HEK293T (cell line): ENCODE measurements at regions not wholly inside any gene's neighbourhood (a gene's known extent, or its start where the extent isn't known, plus 50 kb on each side); places are given as distances from the start of the nearest gene placed in this dataset.

Experiments
- CTCF ChIA-PET: fragments of 350-600 bp; formaldehyde crosslinking; extraction: SDS; loops from one replicate; lab custom pipeline; 2021; ENCODE audit warnings: antibody characterized with exemption, inconsistent platforms; lab: Yijun Ruan, JAX
- POLR2A ChIA-PET: fragments of 350-600 bp; formaldehyde crosslinking; extraction: SDS; loops from one replicate; lab custom pipeline; 2020; ENCODE audit warnings: antibody characterized with exemption, inconsistent platforms; lab: Yijun Ruan, JAX
- DNase-seq: peaks from one replicate; pipeline ENCODE4 v3.0.0; 2012; ENCODE audit warnings: mixed read lengths; ENCODE audit errors: extremely low spot score
- ARNT ChIP-seq: fragments of 450-650 bp; IDR thresholded peaks from 2 replicates; pipeline ENCODE4 v1.6.1; 2017; ENCODE audit warnings: mild to moderate bottlenecking
- BHLHE40 ChIP-seq: fragments of 450-650 bp; IDR thresholded peaks from 2 replicates; pipeline ENCODE4 v1.6.1; 2016; ENCODE audit warnings: mild to moderate bottlenecking, moderate library complexity, borderline replicate concordance
- CTBP1 ChIP-seq: fragments of 450-650 bp; IDR thresholded peaks from 2 replicates; pipeline ENCODE4 v1.6.1; 2016; ENCODE audit warnings: borderline replicate concordance
- ELF4 ChIP-seq: fragments of 450-650 bp; IDR thresholded peaks from 2 replicates; pipeline ENCODE4 v1.6.1; 2017; ENCODE audit warnings: antibody characterized with exemption
- FOXA1 ChIP-seq: fragments of 450-650 bp; IDR thresholded peaks from 2 replicates; pipeline ENCODE4 v1.6.1; 2016; ENCODE audit warnings: mild to moderate bottlenecking
- FOXK2 ChIP-seq: fragments of 450-650 bp; IDR thresholded peaks from 2 replicates; pipeline ENCODE4 v1.6.1; 2016; ENCODE audit warnings: mild to moderate bottlenecking
- FOXM1 ChIP-seq: fragments of 450-650 bp; IDR thresholded peaks from 2 replicates; pipeline ENCODE4 v1.6.1; 2017; ENCODE audit warnings: mild to moderate bottlenecking, borderline replicate concordance
- HDGF ChIP-seq: fragments of 450-650 bp; IDR thresholded peaks from 2 replicates; pipeline ENCODE4 v1.6.1; 2017; ENCODE audit warnings: antibody characterized with exemption, borderline replicate concordance
- L3MBTL2 ChIP-seq: fragments of 450-650 bp; conservative IDR thresholded peaks from 2 replicates; pipeline ENCODE4 v1.6.1; 2016; ENCODE audit warnings: mild to moderate bottlenecking
- LEF1 ChIP-seq: fragments of 450-650 bp; IDR thresholded peaks from 2 replicates; pipeline ENCODE4 v1.6.1; 2017; ENCODE audit warnings: mild to moderate bottlenecking, borderline replicate concordance
- NFRKB ChIP-seq: fragments of 450-650 bp; IDR thresholded peaks from 2 replicates; pipeline ENCODE4 v1.6.1; 2016; ENCODE audit warnings: mild to moderate bottlenecking, moderate library complexity
- SP1 ChIP-seq: fragments of 450-650 bp; IDR thresholded peaks from 2 replicates; pipeline ENCODE4 v1.6.1; 2017
- SUZ12 ChIP-seq: fragments of 450-650 bp; IDR thresholded peaks from 2 replicates; pipeline ENCODE4 v1.6.1; 2016; ENCODE audit warnings: mild to moderate bottlenecking
- TARDBP ChIP-seq: fragments of 450-650 bp; IDR thresholded peaks from 2 replicates; pipeline ENCODE4 v1.6.1; 2016
- ZNF384 ChIP-seq: fragments of 450-650 bp; IDR thresholded peaks from 2 replicates; pipeline ENCODE4 v1.6.1; 2016
- TF ChIP-seq, protein P1 (sequence below): fragments of 450-650 bp; IDR thresholded peaks from 2 replicates; pipeline ENCODE4 v1.6.1; 2016

DNA sequence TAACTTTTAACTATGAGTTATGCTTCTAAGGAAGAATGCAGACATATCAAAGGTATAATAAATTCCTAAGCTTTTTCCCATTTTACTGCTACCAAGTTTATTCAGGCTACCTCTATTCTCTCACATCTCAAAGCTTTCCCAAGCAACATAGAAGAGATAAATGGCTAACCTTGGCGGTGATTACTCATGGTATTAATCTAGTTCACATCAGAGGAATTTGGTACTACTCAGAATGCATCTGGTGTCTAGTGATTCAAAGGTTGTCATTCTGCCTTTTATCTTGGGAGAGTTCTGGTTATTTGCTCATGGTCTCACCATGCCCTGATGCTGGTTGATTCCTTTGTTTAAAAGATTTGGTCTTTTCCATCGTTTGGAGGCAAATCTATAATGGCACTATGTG is 182.7 kb downstream of the TAF11L14 start:
- POLR2A ChIA-PET, result no interaction called here
- CTCF ChIA-PET, result no interaction called here
- TF ChIP-seq CTBP1 (no peak), NFRKB (no peak), FOXA1 (no peak), ARNT (no peak), HDGF (no peak)
- TF ChIP-seq, protein P1, sequence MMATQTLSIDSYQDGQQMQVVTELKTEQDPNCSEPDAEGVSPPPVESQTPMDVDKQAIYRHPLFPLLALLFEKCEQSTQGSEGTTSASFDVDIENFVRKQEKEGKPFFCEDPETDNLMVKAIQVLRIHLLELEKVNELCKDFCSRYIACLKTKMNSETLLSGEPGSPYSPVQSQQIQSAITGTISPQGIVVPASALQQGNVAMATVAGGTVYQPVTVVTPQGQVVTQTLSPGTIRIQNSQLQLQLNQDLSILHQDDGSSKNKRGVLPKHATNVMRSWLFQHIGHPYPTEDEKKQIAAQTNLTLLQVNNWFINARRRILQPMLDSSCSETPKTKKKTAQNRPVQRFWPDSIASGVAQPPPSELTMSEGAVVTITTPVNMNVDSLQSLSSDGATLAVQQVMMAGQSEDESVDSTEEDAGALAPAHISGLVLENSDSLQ, result no peak
- DNase-seq, result no peak

DNA sequence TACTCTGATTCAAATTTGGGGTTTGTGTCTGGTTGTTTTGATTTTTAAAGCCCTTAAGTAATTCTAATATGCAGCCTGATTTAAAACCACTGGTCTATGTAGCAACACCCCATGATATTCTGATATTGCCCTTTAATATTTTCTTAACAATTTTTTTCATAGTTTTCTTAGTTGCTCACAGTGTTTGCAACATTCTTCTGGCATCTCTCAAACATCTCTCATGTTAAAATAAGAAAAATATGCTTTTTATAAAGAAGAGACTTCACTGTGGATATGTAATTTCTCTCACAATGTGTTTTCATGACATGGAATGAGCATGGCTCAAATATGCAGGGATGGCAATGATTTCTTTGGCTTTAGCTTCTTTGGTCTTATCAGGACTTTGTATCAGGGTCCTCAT is 183.7 kb downstream of the TAF11L14 start:
- POLR2A ChIA-PET, result no interaction called here
- no peak for DNase-seq
- no peak for TF ChIP-seq SUZ12
- TF ChIP-seq BHLHE40, result no peak
- TF ChIP-seq, protein P1, result no peak
- no peak for TF ChIP-seq HDGF
- TF ChIP-seq LEF1, result no peak
- TF ChIP-seq FOXK2, result no peak
- TF ChIP-seq NFRKB, result no peak
- no peak for TF ChIP-seq ARNT
- no peak for TF ChIP-seq ELF4
- no peak for TF ChIP-seq FOXM1
- no peak for TF ChIP-seq ZNF384
- no peak for TF ChIP-seq L3MBTL2
- TF ChIP-seq SP1, result no peak
- no peak for TF ChIP-seq FOXA1
- TF ChIP-seq TARDBP, result no peak
- no peak for TF ChIP-seq CTBP1
- CTCF ChIA-PET, result no interaction called here

DNA sequence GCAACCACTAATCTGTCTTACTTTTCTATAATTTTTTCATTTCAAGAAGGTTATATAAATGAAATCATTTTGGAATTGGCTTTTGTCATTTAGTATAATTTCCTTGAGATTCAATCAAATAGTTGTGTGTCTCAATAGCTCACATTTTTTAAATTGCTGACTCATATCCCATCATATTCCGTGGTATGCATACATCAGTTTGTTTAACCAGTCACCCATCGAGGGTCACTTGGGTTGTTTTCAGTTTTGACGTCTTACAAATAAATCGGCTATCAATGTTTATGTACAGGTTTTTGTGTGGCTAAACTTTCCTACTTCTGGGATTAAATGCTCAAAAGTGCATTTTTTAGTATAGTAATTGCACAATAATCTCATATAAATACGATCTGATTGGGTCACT is 185.5 kb downstream of the TAF11L14 start:
- DNase-seq, result no peak
- POLR2A ChIA-PET, result no interaction called here
- TF ChIP-seq ARNT (no peak), ZNF384 (no peak), CTBP1 (no peak), BHLHE40 (no peak), SUZ12 (no peak), FOXK2 (no peak), FOXM1 (no peak), HDGF (no peak), NFRKB (no peak)
- TF ChIP-seq, protein P1, result no peak
- CTCF ChIA-PET, result no interaction called here

DNA sequence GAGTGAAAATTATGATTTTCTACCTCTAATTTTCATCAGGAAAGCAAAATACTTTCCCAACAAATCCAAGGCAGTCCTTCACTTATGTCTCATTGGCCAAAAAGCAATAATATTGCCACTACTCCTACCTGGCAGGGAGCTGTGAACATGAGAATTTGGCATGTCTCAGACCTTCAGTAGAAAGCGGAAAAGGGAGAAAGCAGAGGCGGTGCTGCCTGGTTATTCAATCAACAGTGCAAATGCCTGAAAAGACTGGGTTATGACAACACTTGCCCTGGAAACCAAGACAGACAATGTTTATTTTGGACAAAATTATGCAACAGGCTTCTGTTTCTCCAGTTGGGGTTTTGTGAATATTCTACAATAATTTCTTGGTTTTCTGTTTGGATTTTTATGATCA is 194.4 kb downstream of the TAF11L14 start:
- CTCF ChIA-PET, result no interaction called here
- POLR2A ChIA-PET, result no interaction called here
- no peak for DNase-seq
- TF ChIP-seq CTBP1, result no peak

DNA sequence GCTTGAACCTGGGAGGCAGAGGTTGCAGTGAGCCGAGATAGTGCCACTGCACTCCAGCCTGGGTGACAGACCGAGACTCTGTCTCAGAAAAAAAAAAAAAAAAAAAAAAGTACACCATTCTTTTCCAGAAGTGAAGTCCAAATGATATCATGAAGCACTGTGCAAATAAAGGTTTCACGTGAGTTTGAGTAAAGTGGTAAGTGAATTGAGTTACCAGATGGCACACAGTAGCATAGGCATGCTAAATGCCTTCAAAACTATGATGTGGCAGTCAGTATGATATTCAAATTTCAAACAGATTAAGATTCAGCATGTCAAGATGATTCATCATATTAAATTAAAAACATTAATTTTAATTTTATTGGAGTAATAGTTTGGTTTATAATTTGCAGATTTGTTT is 195.2 kb downstream of the TAF11L14 start:
- ChIA-PET POLR2A (no interaction called here), CTCF (no interaction called here)
- TF ChIP-seq TARDBP (no peak), NFRKB (no peak), CTBP1 (no peak), LEF1 (no peak), ARNT (no peak)

DNA sequence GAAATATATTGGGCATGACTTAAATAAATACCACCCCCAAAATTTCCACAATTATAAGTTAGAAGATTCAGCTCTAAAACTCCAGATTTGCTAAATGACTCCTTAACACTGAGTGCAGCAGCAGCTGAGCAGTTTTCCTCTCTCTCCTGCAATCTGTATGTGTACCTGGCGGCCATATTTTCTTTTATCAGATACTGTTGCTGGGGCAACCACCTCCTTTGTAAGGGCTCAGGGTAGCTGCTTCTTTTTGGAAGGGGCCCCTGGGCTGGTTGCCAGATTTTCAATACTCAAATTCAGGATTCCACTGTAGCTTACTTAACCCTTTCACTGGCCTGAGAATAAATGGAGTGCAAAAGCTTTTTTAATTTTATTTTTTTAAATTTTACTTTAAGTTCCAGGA is 197.0 kb downstream of the TAF11L14 start:
- POLR2A ChIA-PET, result no interaction called here
- no peak for DNase-seq

More for the DNA sequence above, 195.2 kb downstream of the TAF11L14 start:
- DNase-seq, result no peak

More for the DNA sequence above, 197.0 kb downstream of the TAF11L14 start:
- TF ChIP-seq CTBP1 (no peak), ARNT (no peak), L3MBTL2 (no peak), HDGF (no peak), LEF1 (no peak), FOXK2 (no peak), FOXM1 (no peak), ELF4 (no peak), ZNF384 (no peak), SUZ12 (no peak), NFRKB (no peak), TARDBP (no peak)
- CTCF ChIA-PET, result no interaction called here
